Mesendoderm (in vitro differentiated cells): ENCODE measurements at regions not wholly inside any gene's neighbourhood (a gene's known extent, or its start where the extent isn't known, plus 50 kb on each side); places are given as distances from the start of the nearest gene placed in this dataset.

ENCODE experiments used
- DNase-seq: peaks from one replicate; pipeline ENCODE4 v3.0.0; 2013
- H2AK5ac ChIP-seq: 2 replicates; pipeline ENCODE4 v1.6.1; 2013; ENCODE audit warnings: low read length, inconsistent platforms
- H2BK120ac ChIP-seq: 2 replicates; pipeline ENCODE4 v1.6.1; 2013; ENCODE audit warnings: low read depth, mild to moderate bottlenecking, low read length, moderate library complexity, mixed read lengths
- H2BK15ac ChIP-seq: replicated peaks from 2 replicates; pipeline ENCODE4 v1.6.1; 2013; ENCODE audit warnings: low read depth, mild to moderate bottlenecking, moderate library complexity
- H2BK5ac ChIP-seq: 2 replicates; pipeline ENCODE4 v1.6.1; 2013; ENCODE audit warnings: low read length, inconsistent platforms
- H3K18ac ChIP-seq: 2 replicates; pipeline ENCODE4 v1.6.1; 2013; ENCODE audit warnings: mild to moderate bottlenecking, low read length, mixed read lengths
- H3K23ac ChIP-seq: one replicate; pipeline ENCODE4 v1.6.1; 2013; ENCODE audit warnings: low read length
- H3K27ac ChIP-seq: 2 replicates; pipeline ENCODE4 v1.5.1; 2013; ENCODE audit warnings: low read depth, mild to moderate bottlenecking, inconsistent platforms, low read length, moderate library complexity
- H3K27me3 ChIP-seq: 2 replicates; pipeline ENCODE4 v1.6.1; 2013; ENCODE audit warnings: low read length, control low read depth, mild to moderate bottlenecking, inconsistent platforms; ENCODE audit not compliant: insufficient read depth, poor library complexity
- H3K36me3 ChIP-seq: 2 replicates; pipeline ENCODE4 v1.6.1; 2013; ENCODE audit warnings: low read length, inconsistent platforms; ENCODE audit not compliant: control insufficient read depth, insufficient read depth
- H3K4ac ChIP-seq: one replicate; pipeline ENCODE4 v1.6.1; 2013; ENCODE audit warnings: low read depth, mild to moderate bottlenecking, low read length, moderate library complexity
- H3K4me1 ChIP-seq: 2 replicates; pipeline ENCODE4 v1.6.1; 2013; ENCODE audit warnings: low read depth, low read length, inconsistent platforms; ENCODE audit not compliant: control insufficient read depth
- H3K4me2 ChIP-seq: 2 replicates; pipeline ENCODE4 v1.6.1; 2013; ENCODE audit warnings: low read length
- H3K4me3 ChIP-seq: 2 replicates; pipeline ENCODE4 v1.5.1; 2013; ENCODE audit warnings: mild to moderate bottlenecking, low read length
- H3K56ac ChIP-seq: one replicate; pipeline ENCODE4 v1.6.1; 2013; ENCODE audit warnings: low read length
- H3K79me1 ChIP-seq: 2 replicates; pipeline ENCODE4 v1.6.1; 2013; ENCODE audit warnings: low read length, inconsistent platforms
- H3K79me2 ChIP-seq: 2 replicates; pipeline ENCODE4 v1.6.1; 2013; ENCODE audit warnings: mild to moderate bottlenecking, low read length; ENCODE audit not compliant: control insufficient read depth, insufficient read depth
- H3K9ac ChIP-seq: 2 replicates; pipeline ENCODE4 v1.6.1; 2013; ENCODE audit warnings: low read length, inconsistent platforms
- H4K5ac ChIP-seq: one replicate; pipeline ENCODE4 v1.6.1; 2013; ENCODE audit warnings: low read length
- H4K8ac ChIP-seq: one replicate; pipeline ENCODE4 v1.6.1; 2013; ENCODE audit warnings: low read depth, mild to moderate bottlenecking, control low read depth, low read length, moderate library complexity
- WGBS: extraction: QIAGEN DNeasy Blood & Tissue Kit; methylation state at CpG from one replicate; pipeline ENCODE4 v1.1.7; 2013; ENCODE audit warnings: low lambda C conversion rate, missing lambda C conversion rate; ENCODE audit not compliant: insufficient coverage; ENCODE audit errors: extremely low coverage; 5-methylcytosine and 5-hydroxymethylcytosine counted together

GRCh38 chrX:107508925-107509324 is 59.5 kb downstream of the FRMPD3 start:
- no peaks in the 10 kb centered on the region for H3K4me1 ChIP-seq
- no peak overlapping the region for H4K5ac ChIP-seq
- H2BK5ac ChIP-seq, result no peak overlapping the region
- no peaks in the 10 kb centered on the region for H3K79me2 ChIP-seq
- WGBS, result no CpG with 5 or more reads among the region's 3 CpGs
- no peak overlapping the region for H3K23ac ChIP-seq
- H3K4me2 ChIP-seq, result no peak overlapping the region
- H3K4me3 ChIP-seq, result no peak overlapping the region
- H4K8ac ChIP-seq, result no peak overlapping the region
- no peak overlapping the region for H2BK120ac ChIP-seq
- no peaks in the 10 kb centered on the region for H3K36me3 ChIP-seq
- no peak overlapping the region for H3K9ac ChIP-seq
- H3K18ac ChIP-seq, result no peak overlapping the region
- DNase-seq, result no peak
- H2AK5ac ChIP-seq, result no peak overlapping the region
- no peak overlapping the region for H3K27ac ChIP-seq
- H3K56ac ChIP-seq, result no peak overlapping the region
- H3K27me3 ChIP-seq, result peaks cover 7% of the 10 kb centered on the region
- H3K4ac ChIP-seq, result no peak overlapping the region
- no peaks in the 10 kb centered on the region for H3K79me1 ChIP-seq
- no peak overlapping the region for H2BK15ac ChIP-seq

- H3K27ac ChIP-seq, result no peak overlapping the region
- H3K4me3 ChIP-seq, result no peak overlapping the region
- no peak for DNase-seq
- H2AK5ac ChIP-seq, result no peak overlapping the region
- no peaks in the 10 kb centered on the region for H3K79me1 ChIP-seq
- H3K18ac ChIP-seq, result no peak overlapping the region
- H2BK5ac ChIP-seq, result no peak overlapping the region
- no peak overlapping the region for H2BK15ac ChIP-seq
- H3K9ac ChIP-seq, result no peak overlapping the region
- no peak overlapping the region for H3K56ac ChIP-seq
- no CpG with 5 or more reads among the region's 2 CpGs for WGBS
- no peak overlapping the region for H3K4ac ChIP-seq
- H2BK120ac ChIP-seq, result no peak overlapping the region
- H3K4me1 ChIP-seq, result no peaks in the 10 kb centered on the region
- H3K4me2 ChIP-seq, result no peak overlapping the region
- no peaks in the 10 kb centered on the region for H3K79me2 ChIP-seq
- H3K27me3 ChIP-seq, result no peaks in the 10 kb centered on the region
- H4K5ac ChIP-seq, result no peak overlapping the region
- H3K36me3 ChIP-seq, result no peaks in the 10 kb centered on the region
- no peak overlapping the region for H4K8ac ChIP-seq
- H3K23ac ChIP-seq, result no peak overlapping the region
Measured at GRCh38 chrX:107514944-107515343, 65.5 kb downstream of the FRMPD3 start.

GRCh38 chrX:107521877-107522586 is 72.6 kb downstream of the FRMPD3 start:
- DNase-seq, result no peak
- Histone ChIP-seq H3K27me3 (no peaks in the 10 kb centered on the region), H3K27ac (no peak overlapping the region), H2BK120ac (no peak overlapping the region), H3K36me3 (no peaks in the 10 kb centered on the region), H3K4me1 (no peaks in the 10 kb centered on the region), H3K79me2 (no peaks in the 10 kb centered on the region), H3K4ac (no peak overlapping the region), H3K18ac (no peak overlapping the region), H3K79me1 (no peaks in the 10 kb centered on the region), H4K8ac (no peak overlapping the region), H2AK5ac (no peak overlapping the region), H3K9ac (no peak overlapping the region), H3K56ac (no peak overlapping the region), H3K4me3 (no peak overlapping the region), H2BK15ac (no peak overlapping the region), H3K4me2 (no peak overlapping the region), H4K5ac (no peak overlapping the region), H3K23ac (no peak overlapping the region), H2BK5ac (no peak overlapping the region)
- no CpG with 5 or more reads among the region's 14 CpGs for WGBS

DNA sequence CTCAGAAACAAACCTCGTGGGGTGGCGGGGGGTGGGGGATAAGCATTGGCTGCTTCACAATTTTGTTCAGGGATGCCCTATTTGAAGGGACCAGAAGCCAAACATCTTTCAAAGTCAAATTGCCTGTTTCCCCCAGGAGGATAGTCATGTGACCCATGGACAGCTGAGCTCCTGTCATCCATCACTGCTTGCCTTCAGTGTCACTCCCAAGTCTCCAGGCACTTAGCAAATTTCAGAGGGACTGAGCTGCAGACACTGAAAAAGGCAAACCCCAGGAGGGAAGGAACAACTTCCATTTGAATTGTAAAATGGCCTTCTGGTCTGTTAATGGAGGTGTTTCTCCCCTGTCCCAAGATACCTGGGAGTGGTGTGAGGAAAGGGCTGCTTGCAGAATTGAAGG is 73.4 kb downstream of the FRMPD3 start:
- no peak overlapping the region for H3K4me3 ChIP-seq
- H3K27ac ChIP-seq, result no peak overlapping the region

GRCh38 chrX:107526141-107526540 is 76.7 kb downstream of the FRMPD3 start:
- no peaks in the 10 kb centered on the region for H3K4me1 ChIP-seq
- DNase-seq, result no peak
- H3K36me3 ChIP-seq, result no peaks in the 10 kb centered on the region
- H2AK5ac ChIP-seq, result no peak overlapping the region
- H3K18ac ChIP-seq, result no peak overlapping the region
- H2BK120ac ChIP-seq, result no peak overlapping the region
- no peak overlapping the region for H3K27ac ChIP-seq
- no peaks in the 10 kb centered on the region for H3K79me2 ChIP-seq
- H2BK5ac ChIP-seq, result no peak overlapping the region
- H3K4ac ChIP-seq, result no peak overlapping the region
- H4K8ac ChIP-seq, result no peak overlapping the region
- no peak overlapping the region for H3K23ac ChIP-seq
- H3K9ac ChIP-seq, result no peak overlapping the region
- H4K5ac ChIP-seq, result no peak overlapping the region
- H3K56ac ChIP-seq, result no peak overlapping the region
- WGBS, result no CpG with 5 or more reads among the region's 3 CpGs
- no peak overlapping the region for H3K4me3 ChIP-seq
- no peak overlapping the region for H3K4me2 ChIP-seq
- no peaks in the 10 kb centered on the region for H3K79me1 ChIP-seq
- H2BK15ac ChIP-seq, result no peak overlapping the region
- H3K27me3 ChIP-seq, result no peaks in the 10 kb centered on the region

More for the DNA sequence above, 73.4 kb downstream of the FRMPD3 start:
- H3K4me1 ChIP-seq, result no peaks in the 10 kb centered on the region
- H3K56ac ChIP-seq, result no peak overlapping the region
- H4K5ac ChIP-seq, result no peak overlapping the region
- no peak overlapping the region for H2BK15ac ChIP-seq
- no peak overlapping the region for H3K18ac ChIP-seq
- no peak for DNase-seq
- WGBS, result no CpG with 5 or more reads among the region's 2 CpGs
- no peaks in the 10 kb centered on the region for H3K27me3 ChIP-seq
- H3K36me3 ChIP-seq, result no peaks in the 10 kb centered on the region
- no peak overlapping the region for H3K23ac ChIP-seq
- no peak overlapping the region for H3K4ac ChIP-seq
- H2BK5ac ChIP-seq, result no peak overlapping the region
- no peak overlapping the region for H3K9ac ChIP-seq
- no peaks in the 10 kb centered on the region for H3K79me2 ChIP-seq
- no peak overlapping the region for H3K4me2 ChIP-seq
- no peak overlapping the region for H2AK5ac ChIP-seq
- H2BK120ac ChIP-seq, result no peak overlapping the region
- H4K8ac ChIP-seq, result no peak overlapping the region
- H3K79me1 ChIP-seq, result no peaks in the 10 kb centered on the region

- Histone ChIP-seq H3K4me2 (no peak overlapping the region), H3K56ac (no peak overlapping the region), H3K4me3 (no peak overlapping the region), H2BK120ac (no peak overlapping the region), H3K4me1 (no peaks in the 10 kb centered on the region), H4K8ac (no peak overlapping the region), H3K9ac (no peak overlapping the region), H3K18ac (no peak overlapping the region), H3K27ac (no peak overlapping the region), H2BK15ac (no peak overlapping the region), H4K5ac (no peak overlapping the region), H3K27me3 (no peaks in the 10 kb centered on the region), H3K79me1 (no peaks in the 10 kb centered on the region), H2BK5ac (no peak overlapping the region), H3K4ac (no peak overlapping the region), H3K23ac (no peak overlapping the region), H3K79me2 (no peaks in the 10 kb centered on the region), H3K36me3 (no peaks in the 10 kb centered on the region), H2AK5ac (no peak overlapping the region)
- no peak for DNase-seq
- no CpG with 5 or more reads among the region's 4 CpGs for WGBS
Measured at GRCh38 chrX:107530141-107530540, 80.7 kb downstream of the FRMPD3 start.
